Left lung (tissue), 4 donors: ENCODE measurements at regions not wholly inside any gene's neighbourhood (a gene's known extent, or its start where the extent isn't known, plus 50 kb on each side); places are given as distances from the start of the nearest gene placed in this dataset.

Experiments used
- ATAC-seq: fragments of 200-7000 bp; cut with Tn5 transposase; one replicate; pipeline ENCODE4 v1.9.1; 2020; ENCODE audit warnings: moderate library complexity
- DNase-seq, 4 donors: peaks; one replicate each; pipeline ENCODE4 v3.0.0-alpha.2; 2013 to 2020
- H3K27ac ChIP-seq, 2 donors: fragments of 200-600 bp; sonication (generic) in 1 of 2; one replicate each; pipeline versions ENCODE4 v1.5.0 to v1.8.0; 2020 to 2021
- H3K27me3 ChIP-seq, 2 donors: fragments of 200-600 bp; sonication (generic) in 1 of 2; one replicate each; pipeline versions ENCODE4 v1.5.0 to v1.8.0; 2020 to 2021
- H3K36me3 ChIP-seq, 2 donors: fragments of 200-600 bp; sonication (generic) in 1 of 2; one replicate each; pipeline versions ENCODE4 v1.5.0 to v1.8.0; 2020 to 2021
- H3K4me1 ChIP-seq, 2 donors: fragments of 200-600 bp; one replicate each; pipeline ENCODE4 v1.8.0; 2021
- H3K4me3 ChIP-seq, 2 donors: fragments of 200-600 bp; sonication (generic) in 1 of 2; one replicate each; pipeline versions ENCODE4 v1.5.0 to v1.8.0; 2020 to 2021; ENCODE audit warnings: mild to moderate bottlenecking in 1 of 2
- H3K9me3 ChIP-seq, 2 donors: fragments of 200-600 bp; sonication (generic) in 1 of 2; one replicate each; pipeline versions ENCODE4 v1.5.0 to v1.8.0; 2020 to 2021
- CTCF ChIP-seq, 2 donors: fragments of 200-600 bp; sonication (generic) in 1 of 2; IDR thresholded peaks; one replicate each; pipeline versions ENCODE4 v1.5.0 to v1.8.0; 2021; ENCODE audit warnings: antibody characterized with exemption in 2 of 2
- intact Hi-C, 2 donors: fragments of 100-400 bp; cut with DNase I; formaldehyde crosslinking; loops; one replicate each; pipeline versions ENCODE4 v1.11.2 to v1.14.2; 2022
- donor health status: DM: no; HTN: yes; CAD: no.
- donor health status: DM: no; HTN: no; CAD: no.

DNA sequence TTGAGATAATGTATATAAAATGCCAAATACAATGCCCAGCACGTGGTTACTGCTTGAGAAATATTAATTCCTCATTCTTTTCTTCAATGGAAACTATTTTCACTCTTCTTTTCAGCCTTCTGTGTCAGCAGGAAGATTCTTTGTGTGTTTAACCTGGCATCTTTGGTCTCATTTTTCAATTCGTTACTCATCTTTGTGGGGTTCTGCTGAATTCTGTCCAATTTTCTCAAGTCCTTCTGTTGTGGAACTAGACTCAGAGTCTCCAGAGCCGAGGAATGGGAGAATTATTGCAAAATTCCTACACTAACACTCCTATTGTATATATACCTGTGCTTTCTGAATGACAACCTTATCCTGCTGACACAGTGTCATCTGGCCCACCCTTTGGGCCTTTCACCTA lies 96.8 kb upstream of the RGMA start:
- Histone ChIP-seq H3K9me3 (no peaks in the 10 kb centered on the region), H3K4me3 (no peak overlapping the region), H3K36me3 (no peaks in the 10 kb centered on the region), H3K4me1 (no peaks in the 10 kb centered on the region), H3K27ac (no peak overlapping the region), H3K27me3 (peaks cover 0 to 30% of the 10 kb centered on the region in 2 donors)
- DNase-seq (no peak), ATAC-seq (no peak)
- intact Hi-C loops: no loop called here
- no peak for TF ChIP-seq CTCF (IDR thresholded peaks at IDR 0.05)

DNA sequence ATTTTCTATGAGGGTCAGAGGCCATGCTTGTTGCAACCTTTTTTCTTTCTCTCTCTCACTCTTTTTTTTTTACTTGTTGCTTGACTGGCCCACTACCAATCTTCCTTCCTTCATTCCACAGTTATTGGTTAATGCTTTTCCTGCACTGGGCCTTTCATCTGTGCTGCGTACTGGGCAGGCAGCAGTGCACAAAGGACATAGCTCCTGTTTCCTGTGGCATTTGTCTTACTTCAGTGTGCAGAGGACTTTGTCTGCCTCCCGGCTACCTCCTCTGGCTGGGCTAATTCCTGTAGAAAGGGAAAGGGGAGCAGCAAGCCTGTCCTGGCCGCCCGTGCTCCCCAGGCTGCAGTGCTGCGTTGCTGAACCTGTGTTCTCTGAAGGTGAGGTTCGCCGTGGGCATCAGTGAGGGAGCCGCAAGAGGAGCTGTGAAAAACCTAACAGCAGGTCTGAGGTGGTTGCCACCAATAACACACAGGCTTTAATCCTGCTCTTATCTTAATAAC lies 93.7 kb upstream of the RGMA start:
- intact Hi-C loops: no loop called here
- Histone ChIP-seq H3K27ac (no peak overlapping the region), H3K4me1 (peaks cover 0 to 16% of the 10 kb centered on the region in 2 donors), H3K36me3 (no peaks in the 10 kb centered on the region), H3K27me3 (peaks cover 0 to 7% of the 10 kb centered on the region in 2 donors), H3K9me3 (no peaks in the 10 kb centered on the region), H3K4me3 (no peak overlapping the region)
- DNase-seq (no peak), ATAC-seq (no peak)
- TF ChIP-seq CTCF (IDR thresholded peaks at IDR 0.05): no peak

GRCh38 chr15:93180656-93181055 lies 91.6 kb upstream of the RGMA start:
- Histone ChIP-seq H3K27me3 (no peaks in the 10 kb centered on the region), H3K4me1 (peaks cover 0 to 16% of the 10 kb centered on the region in 2 donors), H3K4me3 (no peak overlapping the region), H3K27ac (no peak overlapping the region), H3K36me3 (no peaks in the 10 kb centered on the region), H3K9me3 (no peaks in the 10 kb centered on the region)
- intact Hi-C loops: no loop called here
- DNase-seq: no peak
- no peak for TF ChIP-seq CTCF (IDR thresholded peaks at IDR 0.05)
- no peak for ATAC-seq

DNA sequence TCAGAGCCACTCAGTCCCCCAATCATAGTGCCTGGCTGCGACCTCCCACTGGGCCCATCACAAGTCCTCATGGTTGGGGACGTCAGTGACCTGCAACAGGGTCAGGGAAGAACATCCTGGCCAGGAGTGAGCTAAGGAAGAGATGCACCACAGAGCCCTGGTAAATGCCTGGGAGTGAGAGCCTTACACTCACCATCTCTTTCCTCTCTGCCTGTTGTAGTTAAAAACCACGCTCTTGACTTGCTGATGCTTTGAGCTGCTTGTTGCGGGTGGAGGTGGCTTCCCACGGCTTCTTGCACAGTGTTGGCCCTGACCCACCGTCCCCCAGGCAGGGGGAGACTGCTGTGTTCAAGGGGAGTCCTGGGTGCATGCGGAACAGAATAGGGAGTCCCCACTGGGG lies 91.1 kb upstream of the RGMA start:
- DNase-seq: no peak
- intact Hi-C loops: no loop called here
- no peaks in the 10 kb centered on the region for H3K9me3 ChIP-seq
- TF ChIP-seq CTCF (IDR thresholded peaks at IDR 0.05): no peak
- H3K27ac ChIP-seq: no peak overlapping the region
- H3K27me3 ChIP-seq: no peaks in the 10 kb centered on the region
- ATAC-seq: no peak
- peaks cover 0 to 16% of the 10 kb centered on the region in 2 donors for H3K4me1 ChIP-seq
- H3K4me3 ChIP-seq: no peak overlapping the region
- H3K36me3 ChIP-seq: no peaks in the 10 kb centered on the region

DNA sequence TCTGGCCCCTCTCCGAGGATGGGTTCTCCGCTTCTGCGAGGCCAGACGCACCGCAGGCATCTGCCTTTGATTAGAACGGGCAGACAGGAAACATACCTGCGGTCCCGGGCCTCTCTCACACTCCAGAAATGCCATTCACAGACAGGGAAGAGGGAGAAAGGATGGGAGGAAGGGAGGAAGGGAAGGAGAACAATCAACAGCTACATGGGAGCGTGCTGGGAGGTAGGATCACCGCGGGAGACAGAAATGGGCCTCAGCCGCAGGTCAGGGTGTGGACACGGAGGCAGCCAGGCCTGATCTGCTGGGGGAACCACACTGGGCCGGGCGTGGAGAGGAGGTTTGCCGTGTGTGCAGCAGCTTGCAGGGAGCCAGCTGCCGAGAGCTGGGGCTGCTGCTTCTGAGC lies 90.7 kb upstream of the RGMA start:
- peaks cover 0 to 16% of the 10 kb centered on the region in 2 donors for H3K4me1 ChIP-seq
- H3K4me3 ChIP-seq: no peak overlapping the region
- no peaks in the 10 kb centered on the region for H3K36me3 ChIP-seq
- TF ChIP-seq CTCF (IDR thresholded peaks at IDR 0.05): no peak
- no peaks in the 10 kb centered on the region for H3K9me3 ChIP-seq
- intact Hi-C loops: no loop called here
- DNase-seq (no peak), ATAC-seq (no peak)
- no peaks in the 10 kb centered on the region for H3K27me3 ChIP-seq
- no peak overlapping the region for H3K27ac ChIP-seq
